Stimulated activated CD4-positive, alpha-beta T cell treated with anti-CD3 and anti-CD28 coated beads, Interleukin-2, amount 100 ng/mL, for 48 hours (primary cell): ENCODE measurements at regions not wholly inside any gene's neighbourhood (a gene's known extent, or its start where the extent isn't known, plus 50 kb on each side); places are given as distances from the start of the nearest gene placed in this dataset.

Source experiments
- DNase-seq, 2 donors: peaks; one replicate each; pipeline ENCODE4 v3.0.0-alpha.2; 2020

DNA sequence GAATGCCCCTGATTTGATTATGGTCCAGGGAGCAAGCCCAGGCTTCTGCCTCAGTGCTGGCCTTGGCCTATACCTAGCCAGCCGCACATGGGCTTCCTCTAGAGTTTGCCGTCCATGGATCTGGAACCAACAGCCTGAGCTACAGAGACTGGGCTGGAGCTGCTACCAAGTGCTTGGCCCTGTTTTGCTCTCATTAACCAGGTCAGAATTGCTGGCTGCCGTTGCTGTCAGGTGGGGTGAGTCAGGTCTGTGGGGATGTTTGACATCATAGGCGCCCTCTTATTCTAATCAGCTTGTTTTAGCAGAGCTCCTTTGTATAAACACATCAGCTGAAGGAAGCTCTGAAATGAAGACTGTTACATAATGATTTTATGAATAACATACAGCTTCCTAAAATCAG is 83.1 kb upstream of the PHACTR2 start:
- no peak for DNase-seq

DNA sequence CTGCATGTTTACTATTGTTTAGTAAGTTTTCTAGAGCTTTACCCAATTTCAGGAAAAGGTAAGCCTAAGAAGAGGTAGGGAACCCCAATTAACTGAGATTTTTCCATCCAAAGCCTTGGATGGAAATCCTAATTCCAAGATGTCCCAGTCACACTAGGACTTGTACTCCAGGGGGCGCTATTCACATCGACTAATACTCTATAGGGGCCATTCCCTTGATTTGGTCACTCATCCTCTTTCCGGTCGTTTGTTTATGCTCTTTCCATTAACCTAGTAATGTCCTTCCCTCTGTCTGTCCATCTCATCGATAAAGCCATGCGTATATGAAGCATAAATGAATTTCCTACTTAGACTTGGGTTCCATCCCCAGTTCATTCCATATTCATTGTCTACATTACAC is 80.8 kb upstream of the FUCA2 start:
- no peak for DNase-seq

DNA sequence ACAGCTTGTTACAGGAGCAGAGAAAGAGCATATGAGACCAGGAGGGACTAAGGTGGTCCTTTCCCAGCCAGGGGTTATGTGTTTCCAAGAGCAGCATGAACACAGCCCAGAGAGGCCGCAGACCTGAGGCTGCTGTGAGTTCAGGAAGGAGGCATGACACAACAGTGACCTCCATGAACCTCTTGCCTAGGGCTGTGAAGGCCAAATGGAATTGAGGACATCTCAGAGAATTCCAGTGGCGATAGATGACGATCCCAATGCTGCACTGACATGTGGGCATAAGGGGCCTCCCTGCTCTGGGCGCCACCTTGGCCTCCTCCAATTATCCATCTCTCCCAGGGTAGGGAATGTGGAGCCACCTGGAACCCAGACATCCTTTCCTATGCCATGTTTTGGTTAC is 79.9 kb upstream of the FUCA2 start:
- no peak for DNase-seq

DNA sequence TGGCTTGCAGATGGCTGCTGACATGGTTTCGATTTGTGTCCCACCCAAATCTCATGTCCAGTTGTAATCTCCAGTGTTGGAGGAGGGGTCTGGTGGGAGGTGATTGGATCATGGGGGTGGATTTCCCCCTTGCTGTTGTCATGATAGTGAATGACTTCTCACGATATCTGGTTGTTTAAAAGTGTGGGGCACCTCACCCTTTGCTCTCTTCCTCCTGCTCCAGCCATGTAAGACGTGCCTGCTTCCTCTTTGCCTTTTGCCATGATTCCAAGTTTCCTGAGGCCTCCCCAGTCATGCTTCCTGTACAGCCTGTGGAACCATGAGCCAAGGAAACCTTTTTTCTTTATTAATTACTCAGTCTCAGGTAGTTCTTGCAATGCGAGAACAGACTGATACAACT is 77.6 kb upstream of the FUCA2 start:
- DNase-seq: no peak

DNA sequence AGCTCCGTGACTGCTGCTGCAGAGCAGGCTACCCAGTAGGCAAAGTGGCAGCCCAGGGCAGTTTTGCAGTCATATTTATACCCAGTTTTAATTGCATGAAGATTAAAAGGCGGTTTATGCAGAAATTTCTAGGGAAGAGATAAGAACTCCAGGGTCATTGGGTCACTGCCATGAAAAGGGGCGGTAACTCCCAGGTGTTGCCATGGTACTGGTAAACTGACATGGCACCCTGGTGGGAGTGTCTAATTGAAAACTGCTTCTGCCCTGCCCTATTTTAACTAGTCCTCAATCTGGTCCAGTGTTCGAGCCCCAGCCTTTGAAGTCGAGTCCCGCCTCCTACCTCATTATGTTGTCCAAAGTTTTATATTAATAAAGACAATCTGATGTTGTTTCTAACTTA is 75.0 kb upstream of the FUCA2 start:
- DNase-seq: no peak

DNA sequence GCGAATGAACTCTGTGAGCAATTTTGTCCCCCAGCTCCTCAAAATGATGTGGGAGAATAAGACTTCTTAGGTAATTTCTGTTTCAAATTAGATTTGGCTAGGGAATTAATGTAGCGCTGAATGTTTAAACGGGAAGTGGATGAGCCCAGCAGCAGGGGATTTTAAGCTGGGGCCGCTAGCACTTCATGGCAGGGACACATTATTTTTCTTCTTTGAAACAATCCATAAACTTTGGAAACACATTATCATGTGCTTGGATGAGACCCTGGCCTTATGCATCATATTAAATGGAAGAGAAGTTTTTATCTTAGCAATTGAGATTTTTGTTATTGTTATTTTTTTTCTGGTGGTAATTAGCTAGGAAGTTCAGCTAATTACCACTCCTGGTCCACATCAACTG is 74.2 kb upstream of the FUCA2 start:
- no peak for DNase-seq

DNA sequence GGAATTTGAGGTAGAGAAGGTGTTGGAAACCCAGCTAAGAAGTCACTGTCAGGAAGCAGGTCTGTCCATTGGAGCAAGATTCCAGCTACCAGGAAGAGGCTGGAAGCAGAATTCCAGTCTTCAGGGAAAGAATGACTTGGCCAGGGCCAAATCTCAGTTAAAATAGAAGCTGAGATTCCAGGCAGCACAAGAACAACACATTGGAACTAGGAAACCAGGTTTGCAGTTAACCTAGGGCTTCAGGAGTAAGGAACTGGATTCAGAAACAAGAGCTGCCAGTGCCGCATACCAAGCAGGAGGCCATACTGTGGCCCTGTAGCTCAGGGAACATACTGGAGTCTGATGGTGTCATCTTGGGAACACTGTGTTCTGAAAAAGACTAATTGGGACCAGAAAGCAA is 73.7 kb upstream of the FUCA2 start:
- no peak for DNase-seq

DNA sequence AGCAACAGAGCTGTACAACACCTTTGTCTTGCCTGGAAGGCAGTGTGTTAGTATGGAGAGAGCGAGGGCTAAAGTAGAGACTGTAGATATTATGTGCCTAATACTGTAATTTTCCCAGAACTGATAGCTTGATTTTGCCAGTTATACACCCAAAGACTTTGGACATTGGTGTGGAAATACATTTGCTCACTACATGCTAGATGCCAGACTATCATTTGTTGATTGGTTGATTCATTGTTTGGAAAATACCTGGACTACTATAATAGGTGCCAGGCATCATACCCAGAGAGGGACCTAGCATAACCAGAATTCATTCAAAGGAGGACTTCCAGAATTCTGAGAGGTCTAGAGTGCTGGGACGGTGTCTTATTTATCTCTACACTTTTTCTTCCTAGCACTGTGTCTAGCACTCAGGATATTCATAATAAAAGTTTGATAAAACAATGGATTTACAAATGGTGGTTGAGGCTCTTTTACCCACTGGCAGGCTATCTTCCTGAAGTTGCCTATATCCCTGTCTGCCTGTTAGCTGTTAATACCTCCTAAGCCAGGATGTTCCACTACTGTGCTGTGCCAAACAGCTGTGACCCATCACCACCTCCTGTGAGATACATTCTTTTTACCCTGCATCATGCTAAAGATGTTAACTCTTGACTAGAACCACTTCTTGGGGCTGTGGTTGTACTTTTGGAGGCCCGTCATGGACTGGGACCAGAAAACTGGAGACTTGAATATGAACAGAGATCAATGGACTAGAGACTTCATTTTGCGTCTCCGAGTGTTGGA is 72.2 kb upstream of the FUCA2 start:
- no peak for DNase-seq

DNA sequence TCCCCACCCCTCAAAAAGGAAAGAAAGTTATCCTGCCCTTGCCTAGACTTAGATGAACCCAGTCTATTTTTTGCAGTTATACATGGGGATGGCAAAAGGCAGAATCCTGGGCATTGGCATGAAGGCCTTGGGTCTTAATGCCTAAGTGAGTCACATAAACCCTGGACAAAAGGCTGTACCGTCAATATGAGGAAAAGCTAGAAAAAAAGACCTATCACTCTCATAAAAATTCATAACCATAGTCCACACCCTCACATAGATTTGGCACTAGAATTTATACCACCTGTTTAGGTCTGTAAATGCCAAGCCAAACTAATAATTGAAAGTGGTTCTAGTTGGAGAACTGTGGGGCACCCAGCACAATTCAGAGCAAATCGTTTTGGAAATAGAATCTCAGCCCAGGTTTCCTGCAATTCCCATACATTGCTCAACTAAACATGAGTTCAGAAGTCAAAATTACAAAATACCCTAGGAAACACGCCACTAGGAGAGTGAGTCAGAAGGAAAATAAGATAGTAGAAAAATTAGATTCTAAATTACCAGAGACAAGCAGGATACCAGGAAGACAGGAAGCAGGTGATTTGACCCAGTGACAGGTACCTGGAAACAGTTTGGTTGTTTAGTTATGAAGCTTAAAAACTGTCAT is 70.4 kb upstream of the FUCA2 start:
- no peak for DNase-seq

DNA sequence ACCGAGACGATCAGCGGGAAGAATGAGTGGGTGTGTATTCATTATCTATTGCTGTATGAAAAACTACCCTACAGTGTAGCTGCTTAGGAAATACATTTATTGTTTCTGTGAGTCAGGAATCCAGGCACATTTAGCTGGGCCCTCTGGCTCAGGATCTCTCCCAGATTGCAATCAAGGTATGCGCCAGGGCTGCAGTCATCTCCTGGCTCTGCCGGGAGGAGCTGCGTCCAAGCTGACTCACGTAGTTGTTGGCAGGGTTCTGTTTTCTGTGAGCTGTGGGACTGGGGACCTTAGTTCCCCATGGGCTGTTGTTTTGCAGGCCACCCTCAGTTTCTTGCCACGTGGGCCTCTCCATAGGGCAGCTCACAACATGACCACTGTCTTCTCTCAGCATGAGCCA is 68.2 kb upstream of the FUCA2 start:
- no peak for DNase-seq

DNA sequence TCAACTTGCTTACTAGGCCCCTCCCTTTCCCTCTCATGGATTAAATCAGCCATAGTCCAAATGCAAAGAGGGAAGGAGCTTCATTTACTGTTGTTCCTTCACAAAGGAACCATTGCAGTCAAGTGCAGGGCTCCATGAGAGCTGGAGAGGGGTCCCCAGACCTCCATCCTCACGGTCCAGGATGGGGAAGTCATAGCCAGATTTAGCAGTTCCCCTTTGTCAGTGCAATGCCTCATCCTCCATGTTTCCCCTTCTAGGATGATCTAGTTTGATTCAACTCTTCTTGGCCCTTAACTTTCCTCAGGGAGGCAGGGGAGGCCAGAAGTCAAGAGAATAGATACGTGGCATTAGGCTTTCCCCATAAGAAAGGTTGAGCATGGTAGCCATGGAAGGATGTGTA is 66.5 kb upstream of the FUCA2 start:
- no peak for DNase-seq

DNA sequence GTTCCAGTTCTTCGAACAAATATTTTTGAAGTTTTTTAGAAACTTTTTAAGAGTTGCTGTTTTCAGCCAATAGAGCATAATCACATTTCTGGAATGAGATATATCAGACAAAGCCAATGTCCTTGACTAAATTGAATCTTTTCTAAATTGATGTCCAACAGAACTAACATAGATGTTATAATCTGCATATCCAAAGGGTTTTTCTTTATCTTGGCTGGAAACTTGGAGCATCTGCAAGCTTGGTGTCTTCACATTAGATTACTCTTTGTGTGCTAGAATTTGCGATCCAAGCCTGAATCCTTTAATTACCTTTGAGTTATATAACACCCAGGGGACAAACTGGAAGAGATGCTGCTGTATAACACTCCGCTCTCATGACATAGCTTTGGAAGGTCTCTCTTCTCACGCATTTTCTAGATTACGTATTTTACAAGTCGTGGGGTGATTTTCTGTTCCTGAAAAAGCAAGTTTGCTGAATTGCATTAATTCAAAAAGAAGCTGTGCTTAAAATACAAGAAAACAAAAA is 64.4 kb upstream of the FUCA2 start:
- no peak for DNase-seq

DNA sequence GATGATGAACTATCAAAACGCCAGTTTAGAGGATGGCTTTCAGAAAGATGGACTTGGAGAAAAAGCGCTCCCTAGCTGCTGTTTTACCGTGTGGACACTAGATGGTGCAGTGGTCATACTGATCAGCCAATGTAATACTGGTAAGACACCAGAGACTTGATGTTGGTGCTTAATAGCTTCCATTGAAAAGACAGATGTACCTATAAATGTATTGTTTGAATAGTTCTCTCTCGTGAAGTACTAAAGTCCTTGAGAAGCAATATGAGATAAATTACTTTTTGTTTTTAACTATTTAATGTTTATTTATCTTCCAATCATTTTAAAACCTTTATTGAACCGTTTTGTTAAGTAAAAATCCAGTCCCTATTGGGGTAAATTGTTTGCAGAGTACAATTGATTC is 63.9 kb upstream of the FUCA2 start:
- peak; percentile 40 to 51 for DNase-seq

DNA sequence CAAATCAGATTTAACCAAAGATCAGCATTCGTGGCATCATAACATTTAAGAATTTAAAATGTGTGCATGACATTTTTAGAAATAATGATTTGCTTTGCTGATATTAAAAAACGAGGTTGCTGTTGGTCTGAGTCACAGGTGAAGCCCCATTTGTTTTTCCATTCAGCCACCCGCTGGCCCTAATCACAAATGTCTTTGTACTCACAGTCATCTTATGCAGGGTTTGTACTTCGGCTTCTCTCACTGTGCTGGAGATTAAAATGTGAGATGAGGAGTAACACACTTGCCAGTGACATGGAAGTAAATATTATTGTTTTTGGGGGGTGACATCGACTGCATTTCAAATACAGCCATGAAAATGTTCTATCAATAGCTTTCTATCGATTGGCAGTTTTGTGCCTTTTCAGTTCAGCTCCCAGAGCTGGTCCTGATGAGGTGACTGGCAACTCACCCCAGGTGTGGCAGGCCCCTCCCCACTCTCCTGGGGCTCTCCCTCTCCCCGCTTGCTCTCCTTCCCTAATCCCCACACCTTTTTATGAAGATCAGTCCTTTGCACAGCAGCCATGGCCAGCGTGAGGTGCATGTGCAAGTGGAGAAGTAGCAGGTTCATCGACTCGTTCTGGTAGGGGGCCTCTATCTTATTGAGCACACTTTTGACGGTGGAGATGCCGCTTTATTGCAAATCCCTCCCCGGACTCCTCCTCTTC is 58.8 kb upstream of the FUCA2 start:
- DNase-seq: no peak

DNA sequence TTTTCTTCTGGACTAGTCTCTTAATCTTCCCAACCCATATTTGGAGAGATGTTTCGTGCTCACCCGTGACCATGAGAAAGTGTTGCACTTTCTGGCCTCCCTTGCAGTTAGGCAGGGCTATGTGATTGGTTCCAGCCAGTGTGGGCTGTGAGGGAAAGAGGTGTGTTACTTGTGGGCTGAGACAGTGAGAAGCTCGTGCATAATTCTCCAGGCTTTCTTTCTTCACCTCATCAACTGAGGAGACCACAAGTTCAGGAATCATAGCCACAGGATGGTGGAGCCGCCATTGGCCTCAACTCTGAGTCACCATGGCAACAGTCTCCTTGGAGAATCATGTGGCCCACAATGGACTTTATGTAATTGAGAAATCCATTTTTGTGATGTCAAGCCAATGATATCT is 57.5 kb upstream of the FUCA2 start:
- DNase-seq: no peak

DNA sequence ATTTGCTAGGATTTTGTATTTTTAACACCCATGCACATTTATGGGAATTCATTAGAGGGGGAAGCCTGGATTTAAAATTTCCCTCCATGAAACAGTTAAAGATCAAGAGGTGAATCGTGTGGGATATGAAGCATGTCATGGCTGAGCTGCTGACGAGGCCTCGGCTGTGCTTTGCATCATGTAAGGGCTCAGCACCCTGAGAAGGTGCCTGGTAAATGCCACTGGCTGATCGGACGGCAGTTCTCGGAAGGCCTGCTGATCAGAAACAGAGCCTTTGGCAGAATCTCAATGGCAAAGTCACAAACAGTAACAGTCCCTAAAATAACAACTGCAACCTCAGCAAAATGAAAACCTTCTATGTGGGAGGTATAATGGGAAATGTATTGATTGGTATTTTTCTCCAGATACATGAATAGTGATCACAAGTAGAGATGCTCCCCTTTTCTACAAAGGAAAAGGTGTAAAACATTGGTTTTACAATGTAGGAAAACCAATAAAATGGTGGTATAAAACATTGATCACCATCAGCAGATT is 53.0 kb upstream of the FUCA2 start:
- DNase-seq: no peak

DNA sequence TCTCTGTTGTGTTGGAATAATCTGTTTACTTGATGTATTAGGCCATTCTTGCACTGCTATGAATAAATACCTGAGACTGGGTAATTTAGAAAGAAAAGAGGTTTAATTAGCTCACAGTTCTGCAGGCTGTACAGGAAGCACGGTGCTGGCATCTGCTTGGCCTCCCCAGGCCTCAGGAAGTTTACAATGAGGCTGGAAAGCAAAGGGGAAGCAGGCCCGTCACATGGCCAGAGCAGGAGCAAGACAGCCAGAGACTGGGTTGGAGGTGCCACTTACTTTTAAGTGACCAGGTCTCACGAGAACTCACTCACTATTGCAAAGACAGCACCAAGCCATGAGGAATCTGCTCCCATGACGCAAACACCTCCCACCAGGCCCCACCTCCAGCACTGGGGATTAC is 50.6 kb upstream of the FUCA2 start:
- no peak for DNase-seq
